ENCODE measurements at regions not wholly inside any gene's neighbourhood (a gene's known extent, or its start where the extent isn't known, plus 50 kb on each side); places are given as distances from the start of the nearest gene placed in this dataset.
"Not testable (repeated sequence)": the region's sequence is repeated elsewhere in the genome, so short reads cannot be mapped to it uniquely, and the experiment has no call there.

GRCh38 chr2:3899536-3900155 lies 196.3 kb downstream of the DCDC2C start:
- no peaks in the 10 kb centered on the region for H3K9me3 ChIP-seq (ENCODE audit: insufficient read depth, low read length)
- no peak overlapping the region for H3K9ac ChIP-seq (ENCODE audit: insufficient read length, low read depth)
- H3K4me3 ChIP-seq (ENCODE audit: insufficient read length, low read depth), result no peak overlapping the region
- no peak for TF ChIP-seq ZNF274 (IDR thresholded peaks at IDR 0.05; ENCODE audit: low read depth, low read length)
- no peak for TF ChIP-seq SUZ12 (IDR thresholded peaks at IDR 0.05; ENCODE audit: extremely low read depth, insufficient read depth, insufficient read length)
- TF ChIP-seq YY1 (IDR thresholded peaks at IDR 0.05; ENCODE audit: insufficient read depth, insufficient read length), result no peak
- no peak for DNase-seq (ENCODE audit: low read depth, low spot score)
- H3K4me1 ChIP-seq (ENCODE audit: insufficient read depth, insufficient read length), result no peaks in the 10 kb centered on the region
- no peaks in the 10 kb centered on the region for H3K36me3 ChIP-seq (ENCODE audit: insufficient read depth, insufficient read length, low read length)
- H3K27me3 ChIP-seq (ENCODE audit: insufficient read depth, insufficient read length), result no peaks in the 10 kb centered on the region

GRCh38 chr2:3902131-3902530 lies 198.8 kb downstream of the DCDC2C start:
- TF ChIP-seq SUZ12 (IDR thresholded peaks at IDR 0.05; ENCODE audit: extremely low read depth, insufficient read depth, insufficient read length), result no peak
- no peak for TF ChIP-seq YY1 (IDR thresholded peaks at IDR 0.05; ENCODE audit: insufficient read depth, insufficient read length)
- no peak for TF ChIP-seq ZNF274 (IDR thresholded peaks at IDR 0.05; ENCODE audit: low read depth, low read length)
- no peak for DNase-seq (ENCODE audit: low read depth, low spot score)
- Histone ChIP-seq H3K9ac (ENCODE audit: insufficient read length, low read depth) (no peak overlapping the region), H3K4me3 (ENCODE audit: insufficient read length, low read depth) (no peak overlapping the region), H3K9me3 (ENCODE audit: insufficient read depth, low read length) (no peaks in the 10 kb centered on the region; the same call in 1 of the 2 replicates), H3K4me1 (ENCODE audit: insufficient read depth, insufficient read length) (no peaks in the 10 kb centered on the region), H3K27me3 (ENCODE audit: insufficient read depth, insufficient read length) (no peaks in the 10 kb centered on the region), H3K36me3 (ENCODE audit: insufficient read depth, insufficient read length, low read length) (no peaks in the 10 kb centered on the region)

- DNase-seq (ENCODE audit: low read depth, low spot score), result no peak
- no peaks in the 10 kb centered on the region for H3K27me3 ChIP-seq (ENCODE audit: insufficient read depth, insufficient read length)
- TF ChIP-seq YY1 (IDR thresholded peaks at IDR 0.05; ENCODE audit: insufficient read depth, insufficient read length), result no peak
- no peak for TF ChIP-seq ZNF274 (IDR thresholded peaks at IDR 0.05; ENCODE audit: low read depth, low read length)
- no peak for TF ChIP-seq SUZ12 (IDR thresholded peaks at IDR 0.05; ENCODE audit: extremely low read depth, insufficient read depth, insufficient read length)
- no peak overlapping the region for H3K4me3 ChIP-seq (ENCODE audit: insufficient read length, low read depth)
- no peaks in the 10 kb centered on the region for H3K36me3 ChIP-seq (ENCODE audit: insufficient read depth, insufficient read length, low read length)
- H3K9ac ChIP-seq (ENCODE audit: insufficient read length, low read depth), result no peak overlapping the region
- peaks cover 10% of the 10 kb centered on the region; the same call in 1 of the 2 replicates for H3K9me3 ChIP-seq (ENCODE audit: insufficient read depth, low read length)
- H3K4me1 ChIP-seq (ENCODE audit: insufficient read depth, insufficient read length), result no peaks in the 10 kb centered on the region
These were observed 200.7 kb downstream of the DCDC2C start for GRCh38 chr2:3904061-3904460.

GRCh38 chr2:3908498-3908897 lies 205.1 kb downstream of the DCDC2C start:
- H3K9me3 ChIP-seq (ENCODE audit: insufficient read depth, low read length), result peaks cover 10% of the 10 kb centered on the region; the same call in 1 of the 2 replicates
- not testable (repeated sequence) for H3K36me3 ChIP-seq (ENCODE audit: insufficient read depth, insufficient read length, low read length); H3K27me3 ChIP-seq (ENCODE audit: insufficient read depth, insufficient read length); H3K4me3 ChIP-seq (ENCODE audit: insufficient read length, low read depth); H3K4me1 ChIP-seq (ENCODE audit: insufficient read depth, insufficient read length); DNase-seq (ENCODE audit: low read depth, low spot score); H3K9ac ChIP-seq (ENCODE audit: insufficient read length, low read depth)

GRCh38 chr2:3911882-3912455 lies 208.6 kb downstream of the DCDC2C start:
- Histone ChIP-seq H3K9ac (ENCODE audit: insufficient read length, low read depth) (no peak overlapping the region), H3K27me3 (ENCODE audit: insufficient read depth, insufficient read length) (no peaks in the 10 kb centered on the region), H3K9me3 (ENCODE audit: insufficient read depth, low read length) (peaks cover 10% of the 10 kb centered on the region; the same call in 1 of the 2 replicates), H3K36me3 (ENCODE audit: insufficient read depth, insufficient read length, low read length) (no peaks in the 10 kb centered on the region), H3K4me3 (ENCODE audit: insufficient read length, low read depth) (no peak overlapping the region), H3K4me1 (ENCODE audit: insufficient read depth, insufficient read length) (no peaks in the 10 kb centered on the region)
- TF ChIP-seq ZNF274 (IDR thresholded peaks at IDR 0.05; ENCODE audit: low read depth, low read length), result no peak
- no peak for TF ChIP-seq SUZ12 (IDR thresholded peaks at IDR 0.05; ENCODE audit: extremely low read depth, insufficient read depth, insufficient read length)
- no peak for TF ChIP-seq YY1 (IDR thresholded peaks at IDR 0.05; ENCODE audit: insufficient read depth, insufficient read length)
- peak; percentile 3 for DNase-seq (ENCODE audit: low read depth, low spot score)

- no peaks in the 10 kb centered on the region for H3K36me3 ChIP-seq (ENCODE audit: insufficient read depth, insufficient read length, low read length)
- no peaks in the 10 kb centered on the region for H3K27me3 ChIP-seq (ENCODE audit: insufficient read depth, insufficient read length)
- no peak for TF ChIP-seq YY1 (IDR thresholded peaks at IDR 0.05; ENCODE audit: insufficient read depth, insufficient read length)
- TF ChIP-seq ZNF274 (IDR thresholded peaks at IDR 0.05; ENCODE audit: low read depth, low read length), result no peak
- TF ChIP-seq SUZ12 (IDR thresholded peaks at IDR 0.05; ENCODE audit: extremely low read depth, insufficient read depth, insufficient read length), result no peak
- no peak for DNase-seq (ENCODE audit: low read depth, low spot score)
- no peaks in the 10 kb centered on the region for H3K4me1 ChIP-seq (ENCODE audit: insufficient read depth, insufficient read length)
- H3K9ac ChIP-seq (ENCODE audit: insufficient read length, low read depth), result no peak overlapping the region
- no peak overlapping the region for H3K4me3 ChIP-seq (ENCODE audit: insufficient read length, low read depth)
- peaks cover 7% of the 10 kb centered on the region; the same call in 1 of the 2 replicates for H3K9me3 ChIP-seq (ENCODE audit: insufficient read depth, low read length)
These were observed 209.8 kb downstream of the DCDC2C start for GRCh38 chr2:3913166-3913565.

- no peaks in the 10 kb centered on the region for H3K9me3 ChIP-seq (ENCODE audit: insufficient read depth, low read length)
- no peaks in the 10 kb centered on the region for H3K36me3 ChIP-seq (ENCODE audit: insufficient read depth, insufficient read length, low read length)
- H3K4me3 ChIP-seq (ENCODE audit: insufficient read length, low read depth), result no peak overlapping the region
- TF ChIP-seq SUZ12 (IDR thresholded peaks at IDR 0.05; ENCODE audit: extremely low read depth, insufficient read depth, insufficient read length) (no peak), ZNF274 (IDR thresholded peaks at IDR 0.05; ENCODE audit: low read depth, low read length) (no peak), YY1 (IDR thresholded peaks at IDR 0.05; ENCODE audit: insufficient read depth, insufficient read length) (no peak)
- H3K27me3 ChIP-seq (ENCODE audit: insufficient read depth, insufficient read length), result no peaks in the 10 kb centered on the region
- no peaks in the 10 kb centered on the region for H3K4me1 ChIP-seq (ENCODE audit: insufficient read depth, insufficient read length)
- DNase-seq (ENCODE audit: low read depth, low spot score), result no peak
- no peak overlapping the region for H3K9ac ChIP-seq (ENCODE audit: insufficient read length, low read depth)
These were observed 210.9 kb downstream of the DCDC2C start for GRCh38 chr2:3914241-3914640.
